Right renal cortex interstitium (tissue), 3 donors: ENCODE measurements at regions not wholly inside any gene's neighbourhood (a gene's known extent, or its start where the extent isn't known, plus 50 kb on each side); places are given as distances from the start of the nearest gene placed in this dataset.
A peak's percentile ranks its signal among the peaks of the same experiment; 100 is the strongest.

Experiments used
- DNase-seq, 3 donors: peaks; one replicate each; pipeline ENCODE4 v3.0.0-alpha.2; 2013; ENCODE audit warnings: low read depth in 3 of 3, low spot score in 2 of 3

DNA sequence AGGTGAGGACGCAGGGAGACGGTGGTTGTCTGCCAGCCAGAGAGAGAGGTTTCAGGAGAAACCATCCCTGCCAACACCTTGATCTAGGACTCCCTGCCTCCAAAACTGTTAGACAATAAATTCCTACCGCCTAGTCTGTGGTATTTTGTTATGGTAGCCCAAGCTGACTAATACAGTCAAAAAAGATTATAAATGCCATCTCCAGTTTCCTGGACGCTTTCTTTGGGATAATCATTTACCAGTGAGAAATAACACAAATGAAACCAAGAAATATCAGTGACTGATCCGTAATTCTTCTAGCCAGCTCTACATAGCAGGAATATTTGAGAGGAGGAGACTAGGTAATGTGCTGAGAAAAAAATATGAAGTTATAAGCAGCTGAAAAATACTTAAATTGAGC is 707.8 kb upstream of the LMCD1 start:
- no peak for DNase-seq

DNA sequence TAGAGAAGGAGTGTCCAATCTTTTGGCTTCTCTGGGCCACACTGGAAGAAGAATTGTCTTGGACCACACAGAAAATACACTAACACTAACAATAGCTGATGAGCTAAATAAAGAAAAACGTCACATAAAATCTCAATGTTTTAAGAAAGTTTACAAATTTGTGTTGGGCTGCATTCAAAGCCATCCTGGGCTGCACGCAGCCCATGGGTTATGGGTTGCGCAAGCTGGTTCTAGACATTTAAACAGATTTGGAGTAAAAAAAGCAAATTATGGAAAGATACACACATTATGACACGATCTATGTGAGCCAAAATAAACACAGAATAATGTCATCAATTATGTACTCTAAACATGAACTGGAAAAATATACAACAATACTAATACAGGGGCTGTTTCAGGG is 703.3 kb upstream of the LMCD1 start:
- no peak for DNase-seq

DNA sequence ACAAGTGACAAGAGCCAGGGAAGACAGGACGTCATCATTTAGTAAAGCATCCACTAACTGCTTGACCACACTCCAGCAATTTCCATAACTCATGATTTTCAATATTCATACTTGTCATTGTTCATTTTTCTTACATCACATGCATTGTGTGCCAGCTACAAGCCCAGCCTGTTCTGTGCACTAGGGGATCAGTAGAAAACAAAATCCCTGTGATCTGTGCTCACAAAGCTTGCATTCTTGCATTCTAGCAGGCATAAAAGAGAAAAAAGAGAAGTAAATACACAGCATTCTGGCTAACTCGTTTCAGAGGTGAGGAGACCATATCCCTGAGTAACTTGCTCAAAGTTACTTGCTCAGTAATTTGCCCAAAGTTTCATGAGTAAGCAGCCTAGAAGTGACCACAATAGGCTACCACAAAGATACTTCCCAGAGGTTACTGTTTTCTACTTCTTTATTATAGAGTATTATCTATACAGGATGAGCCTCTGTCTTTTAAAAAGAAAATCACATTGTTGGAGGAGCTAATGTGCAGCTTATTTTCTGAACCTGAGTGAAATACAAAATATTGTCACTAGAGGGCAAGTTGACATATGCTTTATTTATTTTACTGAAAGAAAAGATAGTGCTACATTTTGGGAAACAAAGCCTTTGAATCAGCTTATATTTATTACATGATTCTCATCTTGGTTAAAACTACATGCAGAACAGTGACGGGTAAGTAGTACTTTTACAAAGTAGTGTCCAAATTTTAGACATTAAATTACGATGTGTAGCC is 701.4 kb upstream of the LMCD1 start:
- DNase-seq, result no peak

GRCh38 chr3:7812490-7812889 is 689.1 kb upstream of the LMCD1 start:
- DNase-seq, result no peak

DNA sequence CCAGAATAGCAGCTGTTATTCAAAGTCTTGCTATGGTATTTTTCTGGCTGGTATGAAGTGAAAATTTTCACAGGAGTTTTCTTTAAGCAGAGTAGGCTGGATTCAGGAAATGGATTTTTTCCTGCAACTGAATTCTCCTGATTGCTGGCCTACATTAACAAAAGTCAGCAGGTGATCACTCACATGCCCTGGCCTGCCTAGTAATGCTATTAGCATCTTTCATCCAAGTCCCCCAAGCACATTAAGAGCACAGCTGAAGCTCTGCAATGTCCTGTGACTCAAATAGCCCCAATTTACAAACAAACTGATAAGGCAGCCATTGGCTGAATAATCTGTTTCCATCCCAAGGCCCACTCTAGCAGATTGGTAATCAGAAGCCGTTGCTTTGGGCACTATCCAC is 688.3 kb upstream of the LMCD1 start:
- no peak for DNase-seq

- no peak for DNase-seq
These were observed 684.4 kb upstream of the LMCD1 start for GRCh38 chr3:7817239-7817638.

- DNase-seq, result no peak
These were observed 680.7 kb upstream of the LMCD1 start for GRCh38 chr3:7820969-7821368.

GRCh38 chr3:7821858-7822257 is 679.8 kb upstream of the LMCD1 start:
- no peak for DNase-seq

- DNase-seq, result peak in 2 of 3 donors; percentile 20 to 32
These were observed 660.2 kb upstream of the LMCD1 start for GRCh38 chr3:7841451-7841850.

- DNase-seq, result no peak
These were observed 658.2 kb upstream of the LMCD1 start for GRCh38 chr3:7843441-7843840.

- no peak for DNase-seq
These were observed 654.6 kb upstream of the LMCD1 start for GRCh38 chr3:7847021-7847420.

GRCh38 chr3:7847521-7847920 is 654.1 kb upstream of the LMCD1 start:
- DNase-seq, result no peak

- no peak for DNase-seq
These were observed 647.4 kb upstream of the LMCD1 start for GRCh38 chr3:7854266-7854665.

DNA sequence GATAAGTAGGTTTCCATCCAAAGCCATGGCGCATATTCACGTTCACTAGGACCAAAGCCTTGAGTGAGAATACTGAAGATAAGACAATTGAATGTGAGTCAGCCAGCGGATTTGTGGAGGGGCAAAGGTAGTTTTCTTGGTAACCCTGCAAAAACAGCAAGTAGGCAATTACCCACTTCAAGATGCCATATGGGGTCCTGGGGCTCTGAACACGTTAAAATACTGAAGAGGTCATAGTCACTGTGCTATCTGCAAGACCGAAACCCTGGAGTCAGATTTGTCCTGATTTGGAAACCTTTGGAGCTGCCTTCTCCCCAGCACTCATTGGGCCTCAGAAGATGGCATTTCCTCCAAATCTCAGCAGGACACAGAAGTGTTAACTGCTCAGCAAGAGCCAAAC is 646.9 kb upstream of the LMCD1 start:
- DNase-seq, result no peak

DNA sequence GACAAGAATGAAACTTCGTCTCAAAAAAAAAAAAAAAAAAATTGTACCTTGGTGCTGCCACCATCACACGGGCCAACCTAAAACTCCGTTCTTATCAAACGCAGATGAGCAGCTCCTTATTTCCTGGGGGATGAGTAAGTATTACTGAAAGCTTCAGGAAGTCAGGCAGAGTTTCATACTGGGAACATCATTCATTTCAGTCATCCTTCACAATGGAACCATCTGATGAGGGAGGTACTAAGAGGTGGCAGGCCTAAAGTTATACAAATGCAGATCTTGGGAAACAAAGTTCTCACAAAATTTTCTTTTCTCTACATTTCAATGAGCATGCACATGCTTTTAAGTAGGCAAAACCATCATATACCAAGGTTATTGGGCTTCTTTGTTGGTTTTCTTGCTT is 636.0 kb upstream of the LMCD1 start:
- no peak for DNase-seq

DNA sequence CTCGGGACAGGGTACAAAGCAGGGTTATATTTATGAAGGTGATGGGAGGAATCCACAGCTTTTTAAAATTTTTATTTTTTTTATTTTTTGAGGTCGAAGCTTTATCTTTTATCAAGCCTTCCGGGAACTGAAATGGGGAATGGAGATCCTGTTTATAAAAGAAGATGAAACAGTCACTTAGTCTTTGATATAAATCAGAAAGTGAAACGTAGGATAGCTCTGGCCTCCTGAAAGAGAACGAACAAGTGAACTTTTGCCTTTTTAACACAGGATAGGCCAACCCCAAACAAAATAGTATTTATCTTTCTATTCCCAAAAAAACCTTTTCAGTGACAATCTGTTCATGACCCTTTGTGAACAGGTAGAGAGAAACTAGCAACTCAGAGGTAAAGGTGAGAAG is 634.0 kb upstream of the LMCD1 start:
- DNase-seq, result no peak

DNA sequence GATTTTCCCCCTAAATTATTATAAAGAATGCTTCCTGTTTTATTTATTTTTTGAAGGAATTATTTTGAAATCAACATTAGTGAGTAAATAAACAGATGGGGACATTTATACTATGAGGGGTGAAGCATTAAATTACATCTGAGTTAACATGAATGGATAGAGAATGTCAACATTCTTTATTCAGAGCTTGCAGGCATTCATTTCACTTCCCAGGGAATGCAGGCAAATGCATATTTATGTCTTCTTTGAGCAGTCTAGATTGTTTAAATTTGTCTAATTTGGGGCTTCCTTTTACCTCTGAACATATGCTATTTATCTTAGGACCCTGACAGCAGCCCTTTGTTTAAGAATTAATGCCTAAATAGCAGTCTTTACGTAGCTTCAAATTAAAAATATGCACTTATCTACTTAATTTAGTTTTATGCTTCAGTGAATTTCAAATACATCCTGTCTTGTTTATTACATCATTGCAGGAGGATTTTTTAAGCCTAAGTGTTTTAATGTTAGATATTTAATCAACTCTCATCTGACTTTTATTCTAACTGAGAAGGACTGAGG is 630.5 kb upstream of the LMCD1 start:
- no peak for DNase-seq

DNA sequence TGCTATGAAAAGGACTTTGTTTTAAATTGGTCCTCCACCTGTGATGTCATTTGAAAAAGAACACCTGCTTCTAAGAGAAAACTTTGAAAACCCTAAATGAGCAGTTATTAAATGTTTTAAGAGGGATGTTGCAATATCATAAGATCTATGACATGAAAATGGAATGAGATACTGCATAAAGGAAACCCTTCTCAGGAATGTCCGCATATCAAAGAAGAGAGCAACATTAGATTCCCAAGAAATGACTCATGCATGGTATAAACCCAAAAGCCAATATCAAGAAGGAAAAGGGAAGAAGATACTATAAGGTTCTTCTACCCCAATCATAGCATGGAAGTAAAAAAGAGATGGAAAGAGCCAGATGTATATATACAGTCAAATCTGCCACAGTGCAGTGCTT is 627.5 kb upstream of the LMCD1 start:
- DNase-seq, result no peak

DNA sequence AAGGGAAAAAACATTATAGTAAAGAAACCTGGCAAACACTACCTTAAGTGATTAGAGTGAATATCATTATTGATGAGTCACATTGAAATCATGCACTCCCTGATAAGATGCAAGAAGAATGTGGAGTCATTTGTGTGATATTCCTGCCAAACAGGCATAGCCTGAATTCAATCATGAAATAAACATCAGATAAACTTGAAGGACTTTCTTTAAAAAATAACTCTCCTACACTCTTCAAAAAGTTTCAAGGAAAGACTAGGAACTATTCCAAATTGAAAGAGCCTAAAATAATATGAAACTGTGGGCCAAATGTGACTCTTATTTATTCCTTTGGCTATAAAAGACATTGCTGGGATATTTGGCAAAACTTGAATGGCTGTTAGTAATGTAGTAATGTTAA is 625.7 kb upstream of the LMCD1 start:
- DNase-seq, result no peak

DNA sequence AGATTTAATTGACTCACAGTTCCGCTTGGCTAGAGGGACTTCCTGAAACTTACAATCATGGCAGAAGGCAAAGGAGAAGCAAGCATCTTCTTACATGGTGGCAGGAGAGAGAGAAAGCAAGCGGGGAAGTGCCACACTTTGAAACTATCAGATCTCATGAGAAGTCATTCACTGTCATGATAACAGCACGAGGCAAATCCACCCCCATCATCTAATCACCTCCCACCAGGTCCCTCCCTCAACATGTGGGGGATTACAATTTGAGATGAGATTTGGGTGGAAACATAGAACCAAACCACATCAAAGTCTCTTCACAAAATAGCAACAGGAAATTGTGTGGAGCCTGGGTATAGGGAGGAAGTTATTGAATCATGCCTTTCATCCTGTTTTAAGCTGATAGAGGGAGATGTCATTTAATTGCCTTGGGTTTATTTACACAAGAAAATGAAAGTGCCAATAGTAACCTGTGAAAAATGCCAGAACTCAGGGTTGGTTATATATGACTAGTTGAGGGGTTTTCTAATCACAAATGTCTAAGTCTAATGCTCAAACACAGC is 624.8 kb upstream of the LMCD1 start:
- no peak for DNase-seq

GRCh38 chr3:7877312-7877711 is 624.3 kb upstream of the LMCD1 start:
- no peak for DNase-seq

GRCh38 chr3:7879572-7879971 is 622.1 kb upstream of the LMCD1 start:
- no peak for DNase-seq
